GM19463 (cell line): ENCODE measurements at regions not wholly inside any gene's neighbourhood (a gene's known extent, or its start where the extent isn't known, plus 50 kb on each side); places are given as distances from the start of the nearest gene placed in this dataset.
"Not testable (repeated sequence)": the region's sequence is repeated elsewhere in the genome, so short reads cannot be mapped to it uniquely, and the experiment has no call there.

Experiments used
- ATAC-seq: cut with Tn5 transposase; IDR thresholded peaks from one replicate; pipeline ENCODE4 v1.9.1; 2021; ENCODE audit warnings: mild to moderate bottlenecking, moderate library complexity; ENCODE audit not compliant: unreplicated experiment

GRCh38 chr12:91289072-91289471 is 106.5 kb upstream of the DCN start:
- ATAC-seq, result no peak

GRCh38 chr12:91287753-91288152 is 105.1 kb upstream of the DCN start:
- no peak for ATAC-seq

- no peak for ATAC-seq
These were observed 95.5 kb upstream of the DCN start for GRCh38 chr12:91278126-91278525.

- no peak for ATAC-seq
These were observed 93.9 kb upstream of the DCN start for GRCh38 chr12:91276509-91276908.

GRCh38 chr12:91275321-91275720 is 92.7 kb upstream of the DCN start:
- ATAC-seq, result no peak

- no peak for ATAC-seq
These were observed 92.3 kb upstream of the DCN start for GRCh38 chr12:91274916-91275315.

GRCh38 chr12:91273560-91273959 is 90.9 kb upstream of the DCN start:
- ATAC-seq, result no peak

- no peak for ATAC-seq
These were observed 89.9 kb upstream of the DCN start for GRCh38 chr12:91272461-91273063.

- no peak for ATAC-seq
These were observed 88.6 kb upstream of the DCN start for GRCh38 chr12:91271185-91271584.

- no peak for ATAC-seq
These were observed 84.4 kb upstream of the DCN start for GRCh38 chr12:91267039-91267438.

- ATAC-seq, result no peak
These were observed 81.6 kb upstream of the DCN start for GRCh38 chr12:91264178-91264577.

- ATAC-seq, result no peak
These were observed 79.4 kb upstream of the DCN start for GRCh38 chr12:91261820-91262676.

GRCh38 chr12:91256411-91256810 is 73.8 kb upstream of the DCN start:
- ATAC-seq, result no peak

GRCh38 chr12:91252341-91252740 is 69.7 kb upstream of the DCN start:
- no peak for ATAC-seq

- no peak for ATAC-seq
These were observed 67.7 kb upstream of the DCN start for GRCh38 chr12:91250273-91250665.

- no peak for ATAC-seq
These were observed 67.1 kb upstream of the DCN start for GRCh38 chr12:91249518-91250272.

GRCh38 chr12:91249054-91249453 is 66.4 kb upstream of the DCN start:
- ATAC-seq, result no peak

GRCh38 chr12:91243177-91243576 is 60.6 kb upstream of the DCN start:
- ATAC-seq, result not testable (repeated sequence)

GRCh38 chr12:91241756-91242155 is 59.1 kb upstream of the DCN start:
- no peak for ATAC-seq

GRCh38 chr12:91240386-91241095 is 57.9 kb upstream of the DCN start:
- ATAC-seq, result no peak

GRCh38 chr12:91239481-91239880 is 56.9 kb upstream of the DCN start:
- ATAC-seq, result no peak
